PC-9 (cell line): ENCODE measurements at regions not wholly inside any gene's neighbourhood (a gene's known extent, or its start where the extent isn't known, plus 50 kb on each side); places are given as distances from the start of the nearest gene placed in this dataset.

Experiments used
- BruUV-seq: library from RNA; stranded (reverse); fragments of 400-500 nt; replicated peaks from 2 replicates; lab custom pipeline; 2021; lab: Mats Ljungman, UMichigan
- CTCF ChIA-PET: fragments of 300-600 bp; sonication (Branson Sonifier 250); formaldehyde crosslinking; loops from one replicate; lab custom pipeline; 2022; ENCODE audit warnings: antibody characterized with exemption; lab: Charles Lee
- POLR2A ChIA-PET: fragments of 300-600 bp; sonication (Branson Sonifier 250); formaldehyde crosslinking; loops from one replicate; lab custom pipeline; 2022; ENCODE audit warnings: antibody characterized with exemption; ENCODE audit not compliant: unreplicated experiment; lab: Charles Lee
- DNase-seq, 2 experiments: peaks; one replicate each; pipeline versions ENCODE4 v3.0.0 to v3.0.0-alpha.2; 2015 to 2022; ENCODE audit warnings: mixed read lengths in 1 of 2
- H2AFZ ChIP-seq: fragments of 200-600 bp; sonication (generic); 2 replicates; pipeline ENCODE4 v1.8.1; 2017; ENCODE audit warnings: antibody characterized with exemption
- H3F3A ChIP-seq: fragments of 200-600 bp; sonication (generic); 2 replicates; pipeline ENCODE4 v1.8.1; 2017; ENCODE audit warnings: antibody characterized with exemption, mild to moderate bottlenecking, low read depth; ENCODE audit not compliant: insufficient read depth
- H3K27ac ChIP-seq: fragments of 200-600 bp; sonication (generic); 2 replicates; pipeline ENCODE4 v1.6.1; 2016; ENCODE audit warnings: mixed run types
- H3K27me3 ChIP-seq: fragments of 200-600 bp; sonication (generic); 2 replicates; pipeline ENCODE4 v1.6.1; 2016; ENCODE audit warnings: low read depth, mixed run types; ENCODE audit not compliant: insufficient read depth
- H3K36me3 ChIP-seq: fragments of 200-600 bp; sonication (generic); 2 replicates; pipeline ENCODE4 v1.6.1; 2016; ENCODE audit warnings: low read depth, mixed run types
- H3K4me1 ChIP-seq: fragments of 200-600 bp; sonication (generic); replicated peaks from 2 replicates; pipeline ENCODE4 v1.6.1; 2016; ENCODE audit warnings: mixed run types; ENCODE audit not compliant: insufficient read depth
- H3K4me2 ChIP-seq: fragments of 200-600 bp; sonication (generic); 2 replicates; pipeline ENCODE4 v1.6.1; 2017; ENCODE audit warnings: mixed run types
- H3K4me3 ChIP-seq: fragments of 200-600 bp; sonication (generic); 2 replicates; pipeline ENCODE4 v1.6.1; 2016; ENCODE audit warnings: mixed run types
- H3K79me2 ChIP-seq: fragments of 200-600 bp; sonication (generic); 2 replicates; pipeline ENCODE4 v1.6.1; 2017; ENCODE audit warnings: low read depth, mixed run types
- H3K9me2 ChIP-seq: fragments of 200-600 bp; sonication (generic); 2 replicates; pipeline ENCODE4 v1.8.1; 2017; ENCODE audit warnings: mild to moderate bottlenecking; ENCODE audit not compliant: insufficient read depth
- H3K9me3 ChIP-seq: fragments of 200-600 bp; sonication (generic); 2 replicates; pipeline ENCODE4 v1.8.1; 2016; ENCODE audit warnings: low read depth; ENCODE audit not compliant: insufficient read depth
- H4K20me1 ChIP-seq: fragments of 200-600 bp; sonication (generic); 2 replicates; pipeline ENCODE4 v1.8.1; 2017; ENCODE audit not compliant: insufficient read depth
- CTCF ChIP-seq: fragments of 200-600 bp; sonication (generic); conservative IDR thresholded peaks from 2 replicates; pipeline ENCODE4 v1.6.1; 2017; ENCODE audit warnings: mixed run types, antibody characterized with exemption, mild to moderate bottlenecking, moderate library complexity
- EZH2 ChIP-seq: fragments of 200-600 bp; sonication (generic); IDR thresholded peaks from 2 replicates; pipeline ENCODE4 v1.8.0; 2017; ENCODE audit warnings: antibody characterized with exemption, low read depth
- intact Hi-C: fragments of 100-400 bp; cut with micrococcal nuclease; formaldehyde crosslinking; loops from one replicate; pipeline ENCODE4 v1.10.0; 2022; ENCODE audit not compliant: unreplicated experiment

GRCh38 chr13:80529734-80530133 lies 188.8 kb upstream of the SPRY2 start:
- no peak overlapping the region for H3K27ac ChIP-seq
- no peaks in the 10 kb centered on the region for H3K36me3 ChIP-seq
- no peaks in the 10 kb centered on the region for H4K20me1 ChIP-seq
- no peak overlapping the region for H3K4me3 ChIP-seq
- ChIA-PET POLR2A (no interaction called here), CTCF (no interaction called here)
- intact Hi-C loops = no loop called here
- H3K4me1 ChIP-seq = no peaks in the 10 kb centered on the region
- H3K9me2 ChIP-seq = no peaks in the 10 kb centered on the region
- TF ChIP-seq EZH2 (no peak), CTCF (no peak)
- BruUV-seq = no TSS peak
- DNase-seq = peak in 1 of 2 experiments; percentile 41
- no peak overlapping the region for H3K4me2 ChIP-seq
- no peaks in the 10 kb centered on the region for H3K79me2 ChIP-seq
- no peaks in the 10 kb centered on the region for H3K27me3 ChIP-seq
- no peaks in the 10 kb centered on the region for H3F3A ChIP-seq
- peak overlapping the region; percentile 31; the same call in 1 of the 2 replicates for H2AFZ ChIP-seq
- no peaks in the 10 kb centered on the region for H3K9me3 ChIP-seq

- Histone ChIP-seq H3K79me2 (no peaks in the 10 kb centered on the region), H3K4me1 (no peaks in the 10 kb centered on the region), H4K20me1 (no peaks in the 10 kb centered on the region), H3K4me3 (no peak overlapping the region), H3K4me2 (no peak overlapping the region), H3K9me2 (no peaks in the 10 kb centered on the region), H3K36me3 (no peaks in the 10 kb centered on the region), H3K9me3 (no peaks in the 10 kb centered on the region), H3F3A (no peaks in the 10 kb centered on the region), H3K27me3 (no peaks in the 10 kb centered on the region), H3K27ac (no peak overlapping the region), H2AFZ (no peak overlapping the region)
- DNase-seq = no peak
- TF ChIP-seq EZH2 (no peak), CTCF (no peak)
- ChIA-PET POLR2A (no interaction called here), CTCF (no interaction called here)
- BruUV-seq = no TSS peak
- intact Hi-C loops = no loop called here
These were observed 187.8 kb upstream of the SPRY2 start for GRCh38 chr13:80528733-80529132.

GRCh38 chr13:80527400-80527799 lies 186.5 kb upstream of the SPRY2 start:
- BruUV-seq = no TSS peak
- Histone ChIP-seq H3K4me2 (no peak overlapping the region), H3F3A (no peaks in the 10 kb centered on the region), H2AFZ (no peak overlapping the region), H3K9me3 (no peaks in the 10 kb centered on the region), H3K4me1 (no peaks in the 10 kb centered on the region), H4K20me1 (no peaks in the 10 kb centered on the region), H3K27me3 (no peaks in the 10 kb centered on the region), H3K9me2 (no peaks in the 10 kb centered on the region), H3K36me3 (no peaks in the 10 kb centered on the region), H3K4me3 (no peak overlapping the region), H3K27ac (no peak overlapping the region), H3K79me2 (no peaks in the 10 kb centered on the region)
- no peak for DNase-seq
- intact Hi-C loops = no loop called here
- TF ChIP-seq EZH2 = no peak
- no peak for TF ChIP-seq CTCF
- CTCF ChIA-PET = no interaction called here
- POLR2A ChIA-PET = no interaction called here
